Thyroid gland (tissue), 4 donors: ENCODE measurements at regions not wholly inside any gene's neighbourhood (a gene's known extent, or its start where the extent isn't known, plus 50 kb on each side); places are given as distances from the start of the nearest gene placed in this dataset.
"Not testable (repeated sequence)": the region's sequence is repeated elsewhere in the genome, so short reads cannot be mapped to it uniquely, and the experiment has no call there.

Experiments used
- DNase-seq, 2 donors: peaks; one replicate each; pipeline ENCODE4 v3.0.0-alpha.2; 2019
- H3K27ac ChIP-seq, 3 donors: fragments of 200-600 bp; sonication (generic); 1 replicate in 2 of 3; 2 replicates in 1 of 3; pipeline ENCODE4 v1.5.1; 2016 to 2019; ENCODE audit warnings: mild to moderate bottlenecking in 1 of 3, moderate library complexity in 1 of 3
- H3K27me3 ChIP-seq: fragments of 200-600 bp; sonication (generic); one replicate; pipeline ENCODE4 v1.5.1; 2019
- H3K36me3 ChIP-seq, 2 donors: fragments of 200-600 bp; sonication (generic); one replicate each; pipeline ENCODE4 v1.5.1; 2016 to 2019
- H3K4me1 ChIP-seq, 2 donors: fragments of 200-600 bp; sonication (generic); one replicate each; pipeline ENCODE4 v1.5.1; 2017 to 2019
- H3K4me3 ChIP-seq, 3 donors: fragments of 200-600 bp; sonication (generic); replicated peaks in 1 of 3; 1 replicate in 2 of 3; 2 replicates in 1 of 3; pipeline ENCODE4 v1.5.1; 2016; ENCODE audit warnings: mild to moderate bottlenecking in 1 of 3
- H3K9me3 ChIP-seq: fragments of 200-600 bp; sonication (generic); one replicate; pipeline ENCODE4 v1.5.1; 2017
- POLR2A ChIP-seq, 2 donors: fragments of 450-650 bp; IDR thresholded peaks; one replicate each; pipeline ENCODE4 v1.6.1; 2017; ENCODE audit warnings: antibody characterized with exemption in 2 of 2, mild to moderate bottlenecking in 2 of 2, moderate library complexity in 1 of 2
- WGBS, 2 donors: methylation state at CpG; one replicate each; pipeline ENCODE4 v1.1.5; 2017; 5-methylcytosine and 5-hydroxymethylcytosine counted together
- intact Hi-C: fragments of 100-400 bp; cut with DNase I; formaldehyde crosslinking; loops from one replicate; pipeline ENCODE4 v1.15.1; 2023
- TF ChIP-seq, protein P1 (sequence below), 6 experiments: fragments of 200-600 bp in 3 of 6; fragments of 450-650 bp in 3 of 6; sonication (generic) in 3 of 6; IDR thresholded peaks; one replicate each; pipeline ENCODE4 v1.5.1; 2016 to 2019; ENCODE audit warnings: antibody characterized with exemption in 6 of 6, mild to moderate bottlenecking in 2 of 6, inconsistent platforms in 1 of 6, moderate library complexity in 1 of 6

DNA sequence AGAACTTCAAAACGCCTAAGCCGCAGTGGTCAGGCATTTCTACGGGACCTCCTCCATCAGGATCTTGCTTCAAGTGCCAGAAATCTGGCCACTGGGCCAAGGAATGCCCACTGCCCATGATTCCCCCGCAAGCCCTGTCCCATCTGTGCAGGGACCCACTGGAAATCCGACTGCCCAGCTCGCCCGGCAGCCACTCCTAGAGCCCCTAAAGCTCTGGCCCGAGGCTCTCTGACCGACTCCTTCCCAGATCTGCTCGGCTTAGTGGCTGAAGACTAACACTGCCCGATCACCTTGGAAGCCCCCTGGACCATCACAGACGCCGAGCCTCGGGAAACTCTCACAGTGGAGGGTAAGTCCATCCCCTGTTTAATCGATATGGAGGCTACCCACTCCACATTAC, 1113.0 kb upstream of the TMEM132C start:
- H3K27me3 ChIP-seq: no peaks in the 10 kb centered on the region
- WGBS, 2 donors: 83 to 89% methylated on average over 13 to 15 of the region's 15 CpGs
- no peaks in the 10 kb centered on the region for H3K36me3 ChIP-seq
- H3K9me3 ChIP-seq: no peaks in the 10 kb centered on the region
- intact Hi-C loops: no loop called here
- H3K4me3 ChIP-seq: no peak overlapping the region
- TF ChIP-seq, protein P1, sequence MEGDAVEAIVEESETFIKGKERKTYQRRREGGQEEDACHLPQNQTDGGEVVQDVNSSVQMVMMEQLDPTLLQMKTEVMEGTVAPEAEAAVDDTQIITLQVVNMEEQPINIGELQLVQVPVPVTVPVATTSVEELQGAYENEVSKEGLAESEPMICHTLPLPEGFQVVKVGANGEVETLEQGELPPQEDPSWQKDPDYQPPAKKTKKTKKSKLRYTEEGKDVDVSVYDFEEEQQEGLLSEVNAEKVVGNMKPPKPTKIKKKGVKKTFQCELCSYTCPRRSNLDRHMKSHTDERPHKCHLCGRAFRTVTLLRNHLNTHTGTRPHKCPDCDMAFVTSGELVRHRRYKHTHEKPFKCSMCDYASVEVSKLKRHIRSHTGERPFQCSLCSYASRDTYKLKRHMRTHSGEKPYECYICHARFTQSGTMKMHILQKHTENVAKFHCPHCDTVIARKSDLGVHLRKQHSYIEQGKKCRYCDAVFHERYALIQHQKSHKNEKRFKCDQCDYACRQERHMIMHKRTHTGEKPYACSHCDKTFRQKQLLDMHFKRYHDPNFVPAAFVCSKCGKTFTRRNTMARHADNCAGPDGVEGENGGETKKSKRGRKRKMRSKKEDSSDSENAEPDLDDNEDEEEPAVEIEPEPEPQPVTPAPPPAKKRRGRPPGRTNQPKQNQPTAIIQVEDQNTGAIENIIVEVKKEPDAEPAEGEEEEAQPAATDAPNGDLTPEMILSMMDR (IDR thresholded peaks at IDR 0.05): no peak
- no peak for TF ChIP-seq POLR2A (IDR thresholded peaks at IDR 0.05)
- H3K4me1 ChIP-seq: no peaks in the 10 kb centered on the region
- no peak overlapping the region for H3K27ac ChIP-seq
- no peak for DNase-seq

DNA sequence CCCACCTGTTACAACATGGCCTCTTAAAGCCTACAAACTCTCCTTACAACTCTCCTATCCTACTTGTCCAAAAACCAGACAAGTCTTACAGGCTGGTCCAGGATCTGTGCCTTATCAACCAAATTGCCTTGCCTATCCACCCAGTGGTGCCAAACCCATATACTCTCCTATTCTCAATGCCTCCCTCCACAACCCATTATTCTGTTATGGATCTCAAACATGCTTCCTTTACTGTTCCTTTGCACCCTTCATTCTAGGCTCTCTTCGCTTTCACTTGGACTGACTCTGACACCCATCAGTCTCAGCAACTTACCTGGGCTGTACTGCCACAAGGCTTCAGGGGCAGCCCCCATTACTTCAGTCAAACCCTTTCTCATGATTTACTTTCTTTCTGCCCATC, 1112.1 kb upstream of the TMEM132C start:
- H3K36me3 ChIP-seq, intact Hi-C loops, H3K4me3 ChIP-seq, DNase-seq, H3K9me3 ChIP-seq, H3K27me3 ChIP-seq, H3K4me1 ChIP-seq, H3K27ac ChIP-seq: not testable (repeated sequence)
- 97 to 98% methylated on average over 1 of the region's 1 CpG for WGBS, 2 donors

DNA sequence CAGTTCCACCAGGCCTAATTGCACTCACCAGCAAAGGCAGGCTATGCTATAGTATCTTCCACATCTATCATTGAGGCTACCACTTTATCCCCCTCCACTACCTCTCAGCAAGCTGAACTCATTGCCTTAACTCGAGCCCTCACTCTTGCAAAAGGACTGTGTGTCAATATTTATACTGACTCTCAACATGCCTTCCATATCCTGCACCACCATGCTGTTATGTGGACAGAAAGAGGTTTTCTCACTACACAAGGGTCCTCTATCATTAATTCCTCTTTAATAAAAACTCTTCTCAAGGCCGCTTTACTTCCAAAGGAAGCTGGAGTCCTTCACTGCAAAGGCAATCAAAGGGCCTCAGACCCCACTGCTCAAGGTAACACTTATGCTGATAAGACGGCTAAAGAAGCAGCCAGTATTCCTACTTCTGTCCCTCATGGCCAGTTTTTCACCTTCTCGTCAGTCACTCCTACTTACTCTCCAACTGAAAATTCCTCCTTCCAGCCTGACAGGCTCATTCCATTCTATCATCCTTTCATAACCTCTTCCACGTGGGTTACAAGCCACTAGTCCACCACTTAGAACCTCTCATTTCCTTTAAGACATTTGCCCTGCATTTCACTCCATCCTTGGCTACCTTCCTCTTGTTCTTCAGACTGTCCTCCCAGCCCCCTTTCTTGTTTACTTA, 1110.9 kb upstream of the TMEM132C start:
- H3K4me1 ChIP-seq, H3K36me3 ChIP-seq, H3K4me3 ChIP-seq, H3K27ac ChIP-seq, H3K27me3 ChIP-seq, intact Hi-C loops, DNase-seq, H3K9me3 ChIP-seq: not testable (repeated sequence)
- WGBS, 2 donors: 82 to 85% methylated on average over 5 of the region's 5 CpGs

DNA sequence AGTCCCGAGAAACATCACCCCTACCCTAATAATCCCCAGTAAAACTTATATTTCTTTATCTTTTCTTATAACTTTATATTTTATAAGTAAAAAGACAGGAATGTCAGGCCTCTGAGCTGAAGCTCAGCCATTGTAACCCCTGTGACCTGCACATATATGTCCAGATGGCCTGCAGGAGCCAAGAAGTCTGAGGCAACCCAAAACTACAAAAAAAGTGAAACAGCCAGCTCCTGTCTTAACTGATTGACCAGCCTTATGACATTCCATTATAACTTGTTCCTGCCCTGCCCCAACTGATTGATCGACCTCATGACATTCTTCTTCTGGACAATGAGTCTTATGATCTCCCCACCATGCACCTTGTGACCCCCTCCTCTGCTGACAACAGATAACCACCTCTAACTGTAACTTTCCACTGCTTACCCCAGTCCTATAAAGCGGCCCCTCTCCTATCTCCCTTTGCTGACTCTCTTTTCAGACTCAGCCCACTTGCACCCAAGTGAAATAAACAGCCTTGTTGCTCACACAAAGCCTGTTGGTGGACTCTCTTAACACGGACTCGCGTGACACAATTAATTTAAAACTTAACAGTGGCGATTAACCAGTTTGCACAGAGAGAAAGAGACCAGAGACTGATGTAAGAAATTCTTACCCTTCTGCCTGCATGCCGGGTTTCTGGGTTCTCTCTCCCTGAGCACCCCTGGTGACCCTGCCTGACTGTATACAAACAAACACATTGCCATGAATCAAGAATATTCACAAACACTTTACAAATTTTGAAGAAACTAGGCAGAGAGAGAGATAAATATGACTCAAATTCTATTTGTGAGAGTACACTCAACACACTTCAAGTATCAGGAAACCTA, 1109.2 kb upstream of the TMEM132C start:
- H3K4me3 ChIP-seq, H3K9me3 ChIP-seq, H3K27ac ChIP-seq, H3K4me1 ChIP-seq, DNase-seq, H3K36me3 ChIP-seq, intact Hi-C loops, H3K27me3 ChIP-seq: not testable (repeated sequence)
- WGBS, 2 donors: 83 to 89% methylated on average over 8 of the region's 8 CpGs

DNA sequence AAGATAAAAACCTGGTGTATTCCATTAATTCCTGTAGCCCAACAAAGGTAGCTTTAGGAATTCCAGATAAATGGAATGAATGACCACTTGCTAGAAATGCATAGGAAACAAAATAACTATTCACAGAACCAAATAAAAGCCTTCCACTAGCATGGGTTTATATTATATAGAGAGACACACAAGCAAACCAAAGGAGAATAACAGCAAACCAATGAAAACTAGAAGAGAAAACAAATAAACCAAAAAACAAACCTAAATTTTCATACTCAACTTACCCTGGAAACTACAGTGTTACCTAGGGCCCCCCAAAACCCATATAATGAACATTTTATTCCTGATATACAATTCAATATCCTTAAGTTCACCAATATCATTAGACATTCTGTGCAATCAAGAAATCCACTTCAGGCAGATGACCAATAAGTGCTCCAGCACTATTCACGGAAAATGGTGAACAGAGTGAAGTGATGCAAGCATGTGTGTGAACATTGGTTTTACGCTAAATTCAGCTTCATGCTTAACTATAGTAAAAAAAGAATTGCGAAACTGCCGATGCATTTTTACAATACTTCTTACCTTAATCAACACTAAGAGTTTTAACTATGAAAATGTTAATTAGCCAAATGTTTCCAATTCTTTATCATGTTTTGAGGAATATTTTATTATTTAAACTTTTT, 1108.4 kb upstream of the TMEM132C start:
- Histone ChIP-seq H3K27ac (no peak overlapping the region), H3K36me3 (no peaks in the 10 kb centered on the region), H3K27me3 (no peaks in the 10 kb centered on the region), H3K4me3 (no peak overlapping the region), H3K4me1 (no peaks in the 10 kb centered on the region), H3K9me3 (no peaks in the 10 kb centered on the region)
- no peak for DNase-seq
- TF ChIP-seq, protein P1 (IDR thresholded peaks at IDR 0.05): no peak
- no peak for TF ChIP-seq POLR2A (IDR thresholded peaks at IDR 0.05)
- WGBS, 2 donors: 89 to 95% methylated on average over 4 of the region's 4 CpGs
- intact Hi-C loops: no loop called here

DNA sequence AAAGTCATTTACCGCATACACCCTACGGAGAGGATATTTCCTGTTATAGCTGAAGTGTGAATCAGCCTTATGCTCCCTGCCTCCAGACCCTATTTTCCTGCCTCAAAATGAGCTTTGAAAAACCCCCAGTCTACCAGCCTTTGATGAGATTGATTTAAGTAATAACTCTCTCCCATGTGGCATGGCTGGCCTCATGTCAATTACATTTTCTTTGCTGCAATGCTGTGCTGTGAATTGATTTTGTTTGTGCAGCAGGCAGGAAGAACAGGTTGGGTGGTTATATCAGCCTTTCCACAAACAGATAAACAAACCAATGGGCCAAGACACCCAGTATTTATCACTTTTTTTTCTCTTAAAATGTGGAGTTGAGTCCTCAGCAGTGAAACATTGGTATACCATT, 1105.5 kb upstream of the TMEM132C start:
- DNase-seq: no peak
- Histone ChIP-seq H3K4me3 (no peak overlapping the region), H3K27ac (no peak overlapping the region), H3K9me3 (no peaks in the 10 kb centered on the region), H3K4me1 (no peaks in the 10 kb centered on the region), H3K36me3 (no peaks in the 10 kb centered on the region), H3K27me3 (no peaks in the 10 kb centered on the region)
- 99 to 100% methylated on average over 2 of the region's 2 CpGs for WGBS, 2 donors
- intact Hi-C loops: no loop called here
- no peak for TF ChIP-seq POLR2A (IDR thresholded peaks at IDR 0.05)
- TF ChIP-seq, protein P1 (IDR thresholded peaks at IDR 0.05): no peak
